MCF 10A (cell line): ENCODE measurements at regions not wholly inside any gene's neighbourhood (a gene's known extent, or its start where the extent isn't known, plus 50 kb on each side); places are given as distances from the start of the nearest gene placed in this dataset.
A peak's percentile ranks its signal among the peaks of the same experiment; 100 is the strongest.

Experiments used
- BruUV-seq: library from RNA; stranded (reverse); fragments of 400-500 nt; replicated peaks from 2 replicates; lab custom pipeline; 2021; lab: Mats Ljungman, UMichigan
- CTCF ChIA-PET: fragments of 300-600 bp; sonication (Branson Sonifier 250); formaldehyde crosslinking; extraction: SDS; loops from one replicate; lab custom pipeline; 2021; ENCODE audit warnings: antibody characterized with exemption, inconsistent platforms; lab: Yijun Ruan, JAX
- POLR2A ChIA-PET: fragments of 300-600, 350-650 bp; sonication (Branson Sonifier 250); formaldehyde crosslinking; extraction: SDS; loops from one replicate; lab custom pipeline; 2020; ENCODE audit warnings: antibody characterized with exemption, inconsistent platforms; lab: Yijun Ruan, JAX
- DNase-seq: peaks from one replicate; pipeline ENCODE4 v3.0.0-alpha.2; 2018; ENCODE audit not compliant: unreplicated experiment
- H3K27ac Mint-ChIP-seq: one replicate; pipeline ENCODE4 v1.8.0; 2022; ENCODE audit warnings: mild to moderate bottlenecking, low read depth, mixed read lengths; ENCODE audit not compliant: unreplicated experiment
- H3K27me3 Mint-ChIP-seq: one replicate; pipeline ENCODE4 v1.8.0; 2022; ENCODE audit warnings: mixed read lengths; ENCODE audit not compliant: insufficient read depth, unreplicated experiment
- H3K36me3 Mint-ChIP-seq: one replicate; pipeline ENCODE4 v1.8.0; 2022; ENCODE audit warnings: mild to moderate bottlenecking, moderate library complexity, mixed read lengths; ENCODE audit not compliant: insufficient read depth, unreplicated experiment
- H3K4me1 Mint-ChIP-seq: one replicate; pipeline ENCODE4 v1.8.0; 2022; ENCODE audit warnings: mixed read lengths; ENCODE audit not compliant: insufficient read depth, unreplicated experiment
- H3K4me3 Mint-ChIP-seq: one replicate; pipeline ENCODE4 v1.8.0; 2022; ENCODE audit warnings: mild to moderate bottlenecking, moderate library complexity, mixed read lengths; ENCODE audit not compliant: unreplicated experiment
- H3K9me3 Mint-ChIP-seq: one replicate; pipeline ENCODE4 v1.8.0; 2022; ENCODE audit warnings: mixed read lengths; ENCODE audit not compliant: unreplicated experiment
- CTCF ChIP-seq: fragments of 200-600 bp; IDR thresholded peaks from one replicate; pipeline ENCODE4 v1.8.0; 2022; ENCODE audit warnings: antibody characterized with exemption, mild to moderate bottlenecking; ENCODE audit not compliant: unreplicated experiment
- intact Hi-C: fragments of 100-400 bp; cut with micrococcal nuclease; formaldehyde crosslinking; loops from 2 replicates; pipeline ENCODE4 v1.14.1; 2022

DNA sequence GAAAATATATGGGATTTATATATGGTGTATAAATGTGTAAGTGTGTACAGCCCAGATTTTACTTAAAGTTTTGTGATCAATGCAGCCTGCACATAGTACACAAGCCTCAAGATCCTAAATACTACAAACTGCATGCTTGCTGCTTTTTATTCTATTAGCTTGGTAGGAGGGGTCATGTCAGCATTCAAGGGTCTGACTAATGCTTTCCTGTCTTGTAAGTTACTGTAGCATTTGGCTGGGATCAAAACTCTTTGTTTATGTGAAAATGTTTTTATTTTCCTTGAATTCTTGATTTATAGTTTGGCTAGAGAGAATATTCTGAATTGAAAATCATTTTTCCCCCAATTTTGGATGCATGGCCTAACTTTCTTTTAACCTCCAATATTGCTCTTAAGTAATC lies 370.9 kb downstream of the NSUN3 start:
- H3K4me1 Mint-ChIP-seq = peaks cover 11% of the 10 kb centered on the region
- no peaks in the 10 kb centered on the region for H3K27me3 Mint-ChIP-seq
- no peak for TF ChIP-seq CTCF
- intact Hi-C loops = no loop called here
- no peaks in the 10 kb centered on the region for H3K9me3 Mint-ChIP-seq
- ChIA-PET CTCF (no interaction called here), POLR2A (no interaction called here)
- no peak overlapping the region for H3K27ac Mint-ChIP-seq
- DNase-seq = no peak
- no TSS peak for BruUV-seq
- no peak overlapping the region for H3K4me3 Mint-ChIP-seq
- H3K36me3 Mint-ChIP-seq = no peaks in the 10 kb centered on the region

DNA sequence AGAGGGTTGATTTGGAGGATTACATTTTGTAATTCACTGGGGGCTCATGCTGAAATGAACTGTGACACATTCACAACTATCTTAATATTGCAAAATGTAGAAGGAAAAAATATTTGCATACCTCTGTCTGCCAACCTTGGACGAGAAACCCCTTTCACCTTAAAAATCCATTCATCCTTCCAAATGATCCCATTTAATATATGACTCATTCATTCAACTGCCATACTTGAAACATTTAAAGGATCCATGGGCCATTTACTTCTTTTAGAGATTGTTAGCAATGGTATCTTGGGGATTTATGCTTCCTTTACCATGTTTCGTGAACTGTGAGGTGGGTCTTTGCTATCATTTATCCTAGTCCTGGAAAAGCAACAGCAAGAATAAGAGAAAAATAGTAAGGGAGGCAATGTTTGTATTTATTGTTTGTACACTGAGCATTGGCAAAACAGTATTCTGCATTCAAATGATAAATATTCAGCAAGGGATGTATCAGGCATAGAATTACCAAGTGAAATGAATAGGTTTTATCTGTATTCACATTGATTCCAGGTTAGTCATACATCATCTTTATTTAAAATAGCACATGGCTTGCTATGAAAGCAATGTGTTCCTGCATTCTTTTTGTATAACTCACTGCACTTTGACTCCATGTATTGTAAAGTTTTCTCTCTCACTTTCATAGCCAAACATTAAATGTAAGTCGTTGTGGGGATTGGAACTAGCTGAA lies 378.1 kb downstream of the NSUN3 start:
- TSS peak; percentile 100 for BruUV-seq
- H3K4me3 Mint-ChIP-seq = no peak overlapping the region
- intact Hi-C loops = no loop called here
- peaks cover 19% of the 10 kb centered on the region for H3K4me1 Mint-ChIP-seq
- TF ChIP-seq CTCF = no peak
- H3K9me3 Mint-ChIP-seq = no peaks in the 10 kb centered on the region
- CTCF ChIA-PET = interaction anchor here (0.6 kb wide), 1 partner anchor 321 kb away, joined by 3 read pairs; no protein-coding TSS in a partner anchor
- H3K27ac Mint-ChIP-seq = peak overlapping the region; percentile 17
- no peaks in the 10 kb centered on the region for H3K36me3 Mint-ChIP-seq
- H3K27me3 Mint-ChIP-seq = no peaks in the 10 kb centered on the region
- peak; percentile 51 for DNase-seq
- POLR2A ChIA-PET = interaction anchor here (0.9 kb wide), 1 partner anchor 34 kb away, joined by 3 read pairs; no protein-coding TSS in a partner anchor

DNA sequence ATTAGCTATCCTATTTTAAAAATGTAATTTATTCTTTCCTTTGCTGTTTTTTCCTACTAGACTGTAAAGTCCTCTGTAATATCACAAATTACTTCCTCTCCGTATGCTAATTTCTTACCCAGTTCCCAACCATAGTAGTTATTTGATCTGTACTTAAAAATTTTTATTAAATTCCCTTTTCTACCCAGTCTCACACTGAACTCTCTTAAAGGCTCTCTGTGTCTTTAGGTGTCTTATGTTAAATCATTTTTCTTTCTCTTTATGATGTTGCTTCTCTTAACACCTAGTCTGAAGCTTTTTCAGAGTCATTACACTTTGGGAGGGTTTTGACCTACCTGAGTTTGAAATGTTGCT lies 378.6 kb downstream of the NSUN3 start:
- BruUV-seq = TSS peak; percentile 68
- no peak for TF ChIP-seq CTCF
- no peaks in the 10 kb centered on the region for H3K36me3 Mint-ChIP-seq
- ChIA-PET POLR2A (interaction anchor here (0.9 kb wide), 1 partner anchor 34 kb away, joined by 3 read pairs; no protein-coding TSS in a partner anchor), CTCF (interaction anchor here (0.6 kb wide), 1 partner anchor 322 kb away, joined by 3 read pairs; no protein-coding TSS in a partner anchor)
- H3K27me3 Mint-ChIP-seq = no peaks in the 10 kb centered on the region
- H3K9me3 Mint-ChIP-seq = no peaks in the 10 kb centered on the region
- no peak overlapping the region for H3K4me3 Mint-ChIP-seq
- H3K4me1 Mint-ChIP-seq = peaks cover 19% of the 10 kb centered on the region
- no peak for DNase-seq
- H3K27ac Mint-ChIP-seq = peak overlapping the region; percentile 17
- intact Hi-C loops = no loop called here

DNA sequence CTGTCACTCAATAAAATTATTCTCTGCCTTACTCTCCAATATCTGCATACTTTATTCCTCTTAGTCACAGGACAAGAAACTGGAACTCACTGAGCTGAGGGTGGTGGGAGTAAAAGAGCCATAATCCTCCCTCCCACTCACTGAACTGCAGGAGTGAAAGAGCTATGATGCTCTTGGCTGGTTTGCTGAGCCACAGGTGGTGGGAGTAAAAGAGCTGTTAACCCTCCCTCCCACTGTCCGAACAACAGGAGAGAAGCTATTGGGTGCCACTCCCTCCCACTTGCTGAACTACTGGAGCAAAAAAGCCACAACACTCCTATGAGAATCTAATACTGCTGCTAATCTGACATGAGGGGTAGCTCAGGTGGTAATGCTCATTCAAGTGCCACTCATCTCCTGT lies 391.0 kb downstream of the NSUN3 start:
- no peak for TF ChIP-seq CTCF
- Mint-ChIP-seq H3K27ac (no peak overlapping the region), H3K27me3 (no peaks in the 10 kb centered on the region), H3K4me3 (no peak overlapping the region), H3K36me3 (no peaks in the 10 kb centered on the region), H3K4me1 (no peaks in the 10 kb centered on the region), H3K9me3 (no peaks in the 10 kb centered on the region)
- no TSS peak for BruUV-seq
- CTCF ChIA-PET = interaction anchor here (0.8 kb wide), 1 partner anchor 205 kb away, joined by 3 read pairs; no protein-coding TSS in a partner anchor
- intact Hi-C loops = no loop called here
- POLR2A ChIA-PET = interaction anchor here (0.7 kb wide), 1 partner anchor 314 kb away, joined by 3 read pairs; no protein-coding TSS in a partner anchor
- DNase-seq = no peak
